Epithelial cell of proximal tubule (primary cell): ENCODE measurements at regions not wholly inside any gene's neighbourhood (a gene's known extent, or its start where the extent isn't known, plus 50 kb on each side); places are given as distances from the start of the nearest gene placed in this dataset.
A peak's percentile ranks its signal among the peaks of the same experiment; 100 is the strongest.

Experiments used
- DNase-seq: peaks from one replicate; pipeline ENCODE4 v3.0.0-alpha.2; 2011; ENCODE audit warnings: low read depth
- H3K4me3 ChIP-seq: 2 replicates; pipeline ENCODE4 v1.5.1; 2011; ENCODE audit warnings: low read depth, mild to moderate bottlenecking, low read length
- CTCF ChIP-seq: conservative IDR thresholded peaks from 2 replicates; pipeline ENCODE4 v1.5.1; 2012; ENCODE audit warnings: low read depth, mild to moderate bottlenecking, low read length

GRCh38 chr5:89343666-89344065 is 460.7 kb upstream of the MEF2C start:
- no peak overlapping the region for H3K4me3 ChIP-seq
- no peak for TF ChIP-seq CTCF
- peak; percentile 10 for DNase-seq

GRCh38 chr5:89342106-89342876 is 459.3 kb upstream of the MEF2C start:
- no peak for DNase-seq
- no peak for TF ChIP-seq CTCF
- H3K4me3 ChIP-seq: no peak overlapping the region

- DNase-seq: no peak
- no peak overlapping the region for H3K4me3 ChIP-seq
- TF ChIP-seq CTCF: no peak
Measured at GRCh38 chr5:89338935-89339334, 456.0 kb upstream of the MEF2C start.

GRCh38 chr5:89336111-89336510 is 453.1 kb upstream of the MEF2C start:
- TF ChIP-seq CTCF: no peak
- no peak for DNase-seq
- H3K4me3 ChIP-seq: no peak overlapping the region

GRCh38 chr5:89330140-89330539 is 447.2 kb upstream of the MEF2C start:
- H3K4me3 ChIP-seq: no peak overlapping the region
- TF ChIP-seq CTCF: no peak
- no peak for DNase-seq

GRCh38 chr5:89327608-89328007 is 444.6 kb upstream of the MEF2C start:
- H3K4me3 ChIP-seq: no peak overlapping the region
- no peak for DNase-seq
- TF ChIP-seq CTCF: no peak

GRCh38 chr5:89324990-89325389 is 442.0 kb upstream of the MEF2C start:
- DNase-seq: no peak
- TF ChIP-seq CTCF: no peak
- no peak overlapping the region for H3K4me3 ChIP-seq
